Loucy (cell line): ENCODE measurements at regions not wholly inside any gene's neighbourhood (a gene's known extent, or its start where the extent isn't known, plus 50 kb on each side); places are given as distances from the start of the nearest gene placed in this dataset.

Experiments used
- EZH2phosphoT487 ChIP-seq: fragments of 200-600 bp; IDR thresholded peaks from 2 replicates; pipeline ENCODE4 v1.6.1; 2018; ENCODE audit warnings: antibody characterized with exemption, mild to moderate bottlenecking, moderate library complexity, borderline replicate concordance
- TF ChIP-seq, protein P1 (sequence below): fragments of 200-600 bp; sonication (generic); conservative IDR thresholded peaks from 2 replicates; pipeline ENCODE4 v1.5.1; 2014; ENCODE audit warnings: mild to moderate bottlenecking, antibody characterized with exemption, low read length

DNA sequence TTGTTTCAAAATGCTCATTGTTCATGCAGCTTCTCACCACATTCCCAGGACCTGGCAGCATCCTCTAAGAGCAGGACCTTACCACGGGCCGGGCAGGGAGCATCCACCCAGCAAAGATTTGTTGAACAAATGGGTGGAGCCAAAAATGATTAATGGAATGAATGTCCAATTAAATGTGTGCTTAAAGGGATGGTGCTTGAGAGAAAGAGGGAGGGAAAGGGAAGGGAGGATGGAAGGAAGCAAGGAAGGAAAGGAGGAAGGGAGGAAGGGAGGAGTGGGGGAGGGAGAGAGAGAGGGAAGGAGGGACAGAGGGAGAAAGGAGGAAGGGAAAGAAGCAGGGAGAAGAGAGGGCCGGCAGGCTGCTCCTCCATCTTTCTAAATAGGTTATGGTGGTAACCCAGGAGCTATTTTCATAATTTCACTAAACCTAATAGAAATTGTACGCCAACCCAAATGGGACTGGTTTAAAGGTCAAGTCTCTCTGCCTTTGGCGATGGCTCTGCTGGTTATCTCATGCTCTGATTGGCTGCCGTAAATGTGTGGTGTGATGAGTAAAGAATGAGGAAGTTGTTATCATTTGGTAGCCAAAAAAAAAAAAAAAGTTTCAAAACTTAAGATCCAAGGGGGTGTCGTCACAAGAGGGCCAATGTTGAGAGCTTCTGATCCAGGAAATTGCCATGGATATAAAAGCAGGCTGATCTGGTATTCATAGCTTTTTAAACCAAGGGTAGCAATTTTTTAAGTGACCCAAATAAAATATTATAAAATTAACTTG, 126.7 kb upstream of the FOXF1 start:
- TF ChIP-seq, protein P1, sequence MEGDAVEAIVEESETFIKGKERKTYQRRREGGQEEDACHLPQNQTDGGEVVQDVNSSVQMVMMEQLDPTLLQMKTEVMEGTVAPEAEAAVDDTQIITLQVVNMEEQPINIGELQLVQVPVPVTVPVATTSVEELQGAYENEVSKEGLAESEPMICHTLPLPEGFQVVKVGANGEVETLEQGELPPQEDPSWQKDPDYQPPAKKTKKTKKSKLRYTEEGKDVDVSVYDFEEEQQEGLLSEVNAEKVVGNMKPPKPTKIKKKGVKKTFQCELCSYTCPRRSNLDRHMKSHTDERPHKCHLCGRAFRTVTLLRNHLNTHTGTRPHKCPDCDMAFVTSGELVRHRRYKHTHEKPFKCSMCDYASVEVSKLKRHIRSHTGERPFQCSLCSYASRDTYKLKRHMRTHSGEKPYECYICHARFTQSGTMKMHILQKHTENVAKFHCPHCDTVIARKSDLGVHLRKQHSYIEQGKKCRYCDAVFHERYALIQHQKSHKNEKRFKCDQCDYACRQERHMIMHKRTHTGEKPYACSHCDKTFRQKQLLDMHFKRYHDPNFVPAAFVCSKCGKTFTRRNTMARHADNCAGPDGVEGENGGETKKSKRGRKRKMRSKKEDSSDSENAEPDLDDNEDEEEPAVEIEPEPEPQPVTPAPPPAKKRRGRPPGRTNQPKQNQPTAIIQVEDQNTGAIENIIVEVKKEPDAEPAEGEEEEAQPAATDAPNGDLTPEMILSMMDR = no peak
- no peak for TF ChIP-seq EZH2phosphoT487
